WI38 (cell line): ENCODE measurements at regions not wholly inside any gene's neighbourhood (a gene's known extent, or its start where the extent isn't known, plus 50 kb on each side); places are given as distances from the start of the nearest gene placed in this dataset.

ENCODE experiments used
- H3K4me3 ChIP-seq: 2 replicates; pipeline ENCODE4 v1.5.1; 2011; ENCODE audit warnings: low read depth, mild to moderate bottlenecking, control low read depth, low read length
- TF ChIP-seq, protein P1 (sequence below): IDR thresholded peaks from 2 replicates; pipeline ENCODE4 v1.5.1; 2012; ENCODE audit warnings: low read depth, mild to moderate bottlenecking, control low read depth, low read length

DNA sequence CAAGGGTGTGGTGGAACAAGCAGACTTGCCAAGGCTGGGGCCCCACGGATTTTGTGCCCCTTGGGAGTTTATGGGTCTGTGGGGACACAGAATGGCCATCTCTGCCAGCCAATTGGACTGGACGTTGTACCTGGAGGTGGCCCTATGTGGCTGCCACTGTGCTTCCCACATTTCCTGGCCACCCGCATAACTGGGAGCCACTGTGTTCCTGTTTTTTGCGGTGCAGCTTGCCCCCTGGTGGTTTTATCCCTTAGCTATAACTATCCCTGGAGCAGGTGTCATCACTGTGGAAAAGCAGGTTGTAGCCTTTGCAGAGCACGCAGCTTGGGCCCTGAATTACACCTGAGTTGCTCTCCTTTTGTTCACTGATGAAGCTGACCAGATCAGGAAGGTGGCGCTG lies 306.3 kb downstream of the ZPLD1 start:
- H3K4me3 ChIP-seq, result no peak overlapping the region
- TF ChIP-seq, protein P1, sequence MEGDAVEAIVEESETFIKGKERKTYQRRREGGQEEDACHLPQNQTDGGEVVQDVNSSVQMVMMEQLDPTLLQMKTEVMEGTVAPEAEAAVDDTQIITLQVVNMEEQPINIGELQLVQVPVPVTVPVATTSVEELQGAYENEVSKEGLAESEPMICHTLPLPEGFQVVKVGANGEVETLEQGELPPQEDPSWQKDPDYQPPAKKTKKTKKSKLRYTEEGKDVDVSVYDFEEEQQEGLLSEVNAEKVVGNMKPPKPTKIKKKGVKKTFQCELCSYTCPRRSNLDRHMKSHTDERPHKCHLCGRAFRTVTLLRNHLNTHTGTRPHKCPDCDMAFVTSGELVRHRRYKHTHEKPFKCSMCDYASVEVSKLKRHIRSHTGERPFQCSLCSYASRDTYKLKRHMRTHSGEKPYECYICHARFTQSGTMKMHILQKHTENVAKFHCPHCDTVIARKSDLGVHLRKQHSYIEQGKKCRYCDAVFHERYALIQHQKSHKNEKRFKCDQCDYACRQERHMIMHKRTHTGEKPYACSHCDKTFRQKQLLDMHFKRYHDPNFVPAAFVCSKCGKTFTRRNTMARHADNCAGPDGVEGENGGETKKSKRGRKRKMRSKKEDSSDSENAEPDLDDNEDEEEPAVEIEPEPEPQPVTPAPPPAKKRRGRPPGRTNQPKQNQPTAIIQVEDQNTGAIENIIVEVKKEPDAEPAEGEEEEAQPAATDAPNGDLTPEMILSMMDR, result no peak

DNA sequence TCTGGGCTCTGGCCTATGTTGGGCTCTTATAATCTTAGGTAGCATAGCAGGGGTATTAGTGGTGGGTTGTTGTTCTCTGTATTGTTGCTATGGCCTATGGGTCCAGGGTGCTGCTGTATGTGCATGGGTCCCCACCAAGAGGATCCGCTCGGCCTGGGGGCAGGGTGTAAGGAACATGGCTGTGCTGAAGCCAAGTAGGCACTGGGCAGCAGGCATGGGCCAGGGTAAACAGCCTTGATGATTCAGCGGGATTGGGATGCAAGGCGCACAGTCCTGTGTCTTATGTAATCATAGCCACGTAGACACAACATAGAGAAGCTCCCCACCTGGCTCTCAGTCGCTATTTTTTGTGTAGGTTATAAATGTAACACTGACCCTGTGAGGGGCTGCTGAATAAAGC lies 306.9 kb downstream of the ZPLD1 start:
- TF ChIP-seq, protein P1, result no peak
- no peak overlapping the region for H3K4me3 ChIP-seq

DNA sequence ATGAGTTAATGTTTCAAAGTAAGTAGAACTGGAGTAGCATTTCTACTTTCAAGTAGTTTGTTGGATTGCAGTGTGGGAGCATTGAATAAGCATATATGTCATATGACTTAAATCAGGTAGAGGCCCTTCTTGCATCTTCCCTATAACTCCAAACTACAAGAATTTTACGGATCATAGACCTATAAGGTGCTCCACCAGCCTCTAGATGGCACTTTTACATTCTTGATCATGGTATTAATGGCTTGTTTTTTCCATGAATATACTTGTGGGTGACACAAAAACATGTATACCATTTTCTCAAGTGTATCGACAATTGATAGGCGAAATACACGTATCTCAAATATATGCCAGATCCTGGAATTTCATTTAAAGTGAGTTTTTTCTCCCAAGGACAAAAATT lies 311.1 kb downstream of the ZPLD1 start:
- TF ChIP-seq, protein P1, result no peak
- no peak overlapping the region for H3K4me3 ChIP-seq

DNA sequence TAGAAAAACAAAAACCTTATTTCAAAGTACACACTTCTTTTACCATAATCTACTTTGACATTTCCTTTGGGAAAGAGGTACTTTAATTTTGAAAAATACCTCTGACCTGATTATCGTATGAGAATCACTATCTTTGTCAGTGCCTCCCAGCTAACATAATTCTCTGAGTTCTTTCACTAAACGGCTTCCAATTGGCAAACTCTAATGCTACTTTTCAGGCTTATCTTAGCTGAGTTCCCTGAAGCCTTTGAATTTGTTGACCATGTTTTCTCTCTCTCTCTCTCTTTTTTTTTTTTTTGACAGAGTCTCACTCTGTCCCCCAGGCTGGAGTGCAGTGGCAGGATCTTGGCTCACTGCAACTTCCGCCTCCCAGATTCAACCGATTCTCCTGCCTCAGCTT lies 312.8 kb downstream of the ZPLD1 start:
- no peak overlapping the region for H3K4me3 ChIP-seq
- TF ChIP-seq, protein P1, result no peak

DNA sequence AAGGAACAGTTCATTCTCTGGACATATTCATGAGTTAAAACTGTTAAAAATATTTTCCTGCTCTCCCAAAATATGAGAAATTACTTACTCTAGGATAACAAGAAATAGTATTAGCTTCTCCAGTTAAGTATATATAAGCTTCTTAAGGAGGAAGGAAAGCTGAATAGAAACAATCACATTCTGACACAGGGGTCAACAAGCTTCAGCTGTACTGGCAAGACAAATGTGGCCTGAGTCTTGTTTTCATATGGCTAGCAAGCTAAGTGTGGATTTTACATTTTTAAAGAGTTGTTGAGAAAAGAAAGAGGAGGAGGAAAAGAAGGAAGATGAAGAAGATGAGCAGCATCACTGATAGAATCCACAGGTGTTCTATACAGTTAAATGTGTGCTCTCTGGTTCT lies 313.8 kb downstream of the ZPLD1 start:
- TF ChIP-seq, protein P1, result no peak
- no peak overlapping the region for H3K4me3 ChIP-seq

DNA sequence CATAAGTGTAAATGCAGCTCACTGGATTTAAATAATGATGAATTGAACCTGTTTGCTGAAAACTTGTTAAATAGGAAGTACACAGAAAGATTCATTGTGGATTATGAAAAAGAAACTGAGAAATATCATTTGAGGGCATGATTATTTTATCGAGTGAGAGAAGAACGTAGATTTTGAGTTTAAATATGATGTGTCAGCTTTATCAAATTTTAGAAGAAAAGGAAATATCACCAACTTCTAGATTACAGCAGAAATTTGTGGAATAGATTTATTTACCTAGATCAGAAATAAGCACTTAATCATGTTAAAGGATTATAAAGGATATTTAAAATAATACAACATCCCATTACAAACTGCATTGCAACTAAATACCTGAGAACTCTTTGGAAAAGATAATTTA lies 315.5 kb downstream of the ZPLD1 start:
- TF ChIP-seq, protein P1, result no peak
- no peak overlapping the region for H3K4me3 ChIP-seq

DNA sequence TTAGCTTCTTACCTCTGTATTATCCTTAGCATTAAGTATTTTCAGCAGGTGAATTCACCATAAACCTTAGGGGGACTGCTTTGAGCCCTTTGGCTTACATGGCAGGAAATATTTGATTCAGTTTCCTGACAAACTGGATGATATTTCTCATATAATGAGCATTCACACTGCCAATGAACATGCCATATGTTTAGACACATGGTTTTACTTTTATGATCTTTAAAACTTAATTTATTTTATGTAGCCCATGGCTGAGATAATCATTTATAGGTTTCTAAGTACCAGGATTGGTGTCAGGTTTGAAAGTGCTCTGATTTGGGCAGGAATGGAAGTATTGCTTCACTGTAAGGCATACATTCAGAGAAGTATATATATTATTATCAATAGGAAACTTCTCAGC lies 319.1 kb downstream of the ZPLD1 start:
- TF ChIP-seq, protein P1, result no peak
- H3K4me3 ChIP-seq, result no peak overlapping the region
